ENCODE measurements at regions not wholly inside any gene's neighbourhood (a gene's known extent, or its start where the extent isn't known, plus 50 kb on each side); places are given as distances from the start of the nearest gene placed in this dataset.

DNA sequence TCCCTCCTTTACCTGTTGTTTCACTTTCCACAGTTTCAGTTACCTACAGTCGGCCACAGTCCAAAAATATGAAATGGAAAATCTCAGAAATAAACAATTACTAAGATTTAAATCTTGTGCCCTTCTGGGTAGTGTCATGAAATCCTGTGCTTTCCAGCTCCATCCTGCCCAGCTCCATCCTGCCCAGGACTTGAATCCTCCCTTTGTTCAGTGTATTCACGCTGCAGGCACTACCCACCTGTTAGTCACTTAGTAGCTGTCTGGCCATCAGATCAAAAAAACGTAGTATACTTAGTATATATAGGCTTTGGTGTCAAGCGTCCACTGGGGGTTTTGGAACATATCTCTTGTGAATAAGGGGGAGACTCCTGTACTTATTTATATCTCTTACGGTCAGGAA lies 329.0 kb upstream of the SEMA6D start:
- no peaks in the 10 kb centered on the region for H3K36me3 ChIP-seq (ENCODE audit: low read length)
- no peaks in the 10 kb centered on the region for H4K20me1 ChIP-seq (ENCODE audit: low read depth, low read length)
- no peaks in the 10 kb centered on the region for H3F3A ChIP-seq (ENCODE audit: insufficient read depth)
- H3K4me2 ChIP-seq (ENCODE audit: low read depth, low read length, poor library complexity, severe bottlenecking) = no peak overlapping the region
- H3K9ac ChIP-seq (ENCODE audit: low read length) = no peak overlapping the region
- no peak for TF ChIP-seq CTCF (IDR thresholded peaks at IDR 0.05; ENCODE audit: insufficient read depth, low read length, poor library complexity, severe bottlenecking)
- no peak for TF ChIP-seq EZH2phosphoT487 (conservative IDR thresholded peaks at IDR 0.05; ENCODE audit: low read length)
- no peak overlapping the region for H3K4me3 ChIP-seq (ENCODE audit: insufficient read depth, low read length, poor library complexity, severe bottlenecking)
- no peaks in the 10 kb centered on the region for H3K9me3 ChIP-seq (ENCODE audit: insufficient read depth, low read length)
- H3K79me2 ChIP-seq (ENCODE audit: insufficient read depth, low read length) = no peaks in the 10 kb centered on the region
- peaks cover 3% of the 10 kb centered on the region; the same call in 1 of the 2 replicates for H3K9me2 ChIP-seq (replicated peaks; ENCODE audit: insufficient read depth, low read length)
- no peak overlapping the region for H2AFZ ChIP-seq (ENCODE audit: low read depth, low read length, severe bottlenecking)
- H3K27ac ChIP-seq (ENCODE audit: low read depth, low read length) = no peak overlapping the region
- H3K27me3 ChIP-seq (ENCODE audit: low read length) = no peaks in the 10 kb centered on the region

DNA sequence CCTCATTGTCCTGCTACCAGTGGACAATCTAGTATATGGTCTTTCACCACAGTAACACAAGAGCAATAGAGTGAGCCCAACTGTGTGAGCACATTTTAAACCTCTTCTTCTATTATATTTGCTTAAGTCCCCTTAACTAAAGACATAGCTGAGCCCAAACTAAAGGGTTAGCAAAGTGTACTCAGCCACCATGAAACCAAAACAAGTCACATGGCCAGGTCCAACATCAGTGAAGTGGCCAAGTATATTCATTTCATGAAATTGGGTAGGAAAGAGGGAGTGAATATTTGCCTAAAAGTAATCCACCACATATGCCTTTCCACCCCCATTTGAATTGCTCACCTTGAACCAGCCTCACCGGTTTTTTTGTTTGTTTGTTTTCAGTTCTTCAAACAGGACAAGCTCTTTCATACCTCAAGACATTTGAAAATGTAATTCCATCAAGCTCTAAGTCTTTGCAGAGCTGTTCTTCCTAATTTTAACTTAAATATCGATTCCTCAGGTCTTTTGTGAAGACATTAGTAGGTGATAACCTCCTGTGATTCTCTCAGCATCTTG lies 327.0 kb upstream of the SEMA6D start:
- H3K27ac ChIP-seq (ENCODE audit: low read depth, low read length) = no peak overlapping the region
- TF ChIP-seq EZH2phosphoT487 (conservative IDR thresholded peaks at IDR 0.05; ENCODE audit: low read length) (no peak), CTCF (IDR thresholded peaks at IDR 0.05; ENCODE audit: insufficient read depth, low read length, poor library complexity, severe bottlenecking) (no peak)
- no peaks in the 10 kb centered on the region for H3F3A ChIP-seq (ENCODE audit: insufficient read depth)
- no peaks in the 10 kb centered on the region for H3K36me3 ChIP-seq (ENCODE audit: low read length)
- H3K79me2 ChIP-seq (ENCODE audit: insufficient read depth, low read length) = no peaks in the 10 kb centered on the region
- peaks cover 3% of the 10 kb centered on the region; the same call in 1 of the 2 replicates for H3K9me2 ChIP-seq (replicated peaks; ENCODE audit: insufficient read depth, low read length)
- no peaks in the 10 kb centered on the region for H3K9me3 ChIP-seq (ENCODE audit: insufficient read depth, low read length)
- H4K20me1 ChIP-seq (ENCODE audit: low read depth, low read length) = no peaks in the 10 kb centered on the region
- no peak overlapping the region for H2AFZ ChIP-seq (ENCODE audit: low read depth, low read length, severe bottlenecking)
- H3K4me2 ChIP-seq (ENCODE audit: low read depth, low read length, poor library complexity, severe bottlenecking) = no peak overlapping the region
- H3K4me3 ChIP-seq (ENCODE audit: insufficient read depth, low read length, poor library complexity, severe bottlenecking) = no peak overlapping the region
- H3K27me3 ChIP-seq (ENCODE audit: low read length) = no peaks in the 10 kb centered on the region
- H3K9ac ChIP-seq (ENCODE audit: low read length) = no peak overlapping the region

DNA sequence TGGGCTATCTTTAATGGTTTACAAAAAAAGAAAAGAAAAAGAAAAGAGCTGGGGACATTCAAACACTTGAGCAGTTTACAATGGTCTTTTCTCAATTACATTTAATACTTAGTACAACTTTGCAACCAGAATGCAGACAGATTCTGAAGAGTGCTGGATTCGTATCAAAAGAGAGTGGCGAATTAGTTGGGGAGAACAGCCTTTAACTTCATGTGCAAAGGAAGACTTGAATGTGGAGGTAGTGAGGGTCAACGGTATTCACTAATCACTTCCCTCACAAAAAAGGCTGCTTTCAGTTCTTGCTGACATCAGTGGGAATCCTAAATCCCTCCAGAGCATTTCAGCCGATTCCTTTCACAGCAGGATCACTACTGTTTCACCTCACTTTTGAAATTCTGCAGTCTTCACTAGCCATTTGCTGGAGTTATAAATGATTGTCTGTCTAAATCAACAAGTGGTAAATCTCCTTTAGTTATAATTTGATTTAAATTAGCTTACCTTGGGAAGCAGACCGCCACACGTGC lies 323.0 kb upstream of the SEMA6D start:
- no peak overlapping the region for H3K27ac ChIP-seq (ENCODE audit: low read depth, low read length)
- no peaks in the 10 kb centered on the region for H3K27me3 ChIP-seq (ENCODE audit: low read length)
- H3K9me2 ChIP-seq (replicated peaks; ENCODE audit: insufficient read depth, low read length) = 0 out of 2 replicates have a peak, but pooled peaks cover 3% of the 10 kb centered on the region
- no peak overlapping the region for H3K9ac ChIP-seq (ENCODE audit: low read length)
- no peaks in the 10 kb centered on the region for H3K36me3 ChIP-seq (ENCODE audit: low read length)
- no peaks in the 10 kb centered on the region for H4K20me1 ChIP-seq (ENCODE audit: low read depth, low read length)
- no peaks in the 10 kb centered on the region for H3K9me3 ChIP-seq (ENCODE audit: insufficient read depth, low read length)
- no peak for TF ChIP-seq CTCF (IDR thresholded peaks at IDR 0.05; ENCODE audit: insufficient read depth, low read length, poor library complexity, severe bottlenecking)
- TF ChIP-seq EZH2phosphoT487 (conservative IDR thresholded peaks at IDR 0.05; ENCODE audit: low read length) = no peak
- no peak overlapping the region for H3K4me3 ChIP-seq (ENCODE audit: insufficient read depth, low read length, poor library complexity, severe bottlenecking)
- H3K79me2 ChIP-seq (ENCODE audit: insufficient read depth, low read length) = no peaks in the 10 kb centered on the region
- H3K4me2 ChIP-seq (ENCODE audit: low read depth, low read length, poor library complexity, severe bottlenecking) = no peak overlapping the region
- H3F3A ChIP-seq (ENCODE audit: insufficient read depth) = no peaks in the 10 kb centered on the region
- no peak overlapping the region for H2AFZ ChIP-seq (ENCODE audit: low read depth, low read length, severe bottlenecking)

Data from SU-DHL-6 (cell line).